HepG2 (cell line): ENCODE measurements at regions not wholly inside any gene's neighbourhood (a gene's known extent, or its start where the extent isn't known, plus 50 kb on each side); places are given as distances from the start of the nearest gene placed in this dataset.
"Not testable (repeated sequence)": the region's sequence is repeated elsewhere in the genome, so short reads cannot be mapped to it uniquely, and the experiment has no call there.

Source experiments
- ATAC-seq: fragments of 200-7000 bp; cut with Tn5 transposase; 3 replicates; pipeline ENCODE4 v1.9.1; 2020; ENCODE audit warnings: mild to moderate bottlenecking, moderate library complexity
- BruUV-seq: library from RNA; stranded (reverse); fragments of 400-500 nt; replicated peaks from 2 replicates; lab custom pipeline; 2021; lab: Mats Ljungman, UMichigan
- CTCF ChIA-PET: fragments of 300-600 bp; formaldehyde crosslinking; extraction: SDS; loops from one replicate; lab custom pipeline; 2021; ENCODE audit warnings: low total read pairs, inconsistent platforms, low intra/inter-chr PET ratio; lab: Yijun Ruan, JAX
- POLR2A ChIA-PET: fragments of 350-600 bp; sonication (Branson Sonifier 250); formaldehyde crosslinking; loops from one replicate; lab custom pipeline; 2020; ENCODE audit warnings: antibody characterized with exemption, inconsistent platforms; lab: Yijun Ruan, JAX
- DNase-seq: peaks from one replicate; pipeline ENCODE4 v3.0.0-alpha.2; 2015; ENCODE audit warnings: low spot score
- FAIRE-seq: peaks from 3 replicates; lab custom pipeline; 2011; peaks lifted over from hg19 to GRCh38; lab: Jason Lieb, UNC
- H2AFZ ChIP-seq: one replicate; pipeline ENCODE4 v1.6.1; 2011; ENCODE audit warnings: low read length, inconsistent platforms
- H3K27ac ChIP-seq: fragments of 300-600 bp; 3 replicates; pipeline ENCODE4 v1.8.0; 2011; ENCODE audit warnings: mixed run types, mild to moderate bottlenecking, mixed read lengths, low read length, inconsistent platforms; ENCODE audit not compliant: insufficient read depth; ENCODE audit errors: extremely low read length
- H3K27me3 ChIP-seq, 2 experiments: fragments of 200-600 bp in 1 of 2; 2 replicates in 1 of 2; 3 replicates in 1 of 2; pipeline versions ENCODE4 v1.6.0 to v1.8.0; 2011; ENCODE audit warnings: low read length in 2 of 2, mild to moderate bottlenecking in 2 of 2, moderate library complexity in 2 of 2, inconsistent platforms in 1 of 2; ENCODE audit not compliant: insufficient read depth in 2 of 2, control insufficient read depth in 1 of 2
- H3K36me3 ChIP-seq, 2 experiments: fragments of 200-600 bp in 1 of 2; replicated peaks in 1 of 2; 2 replicates in 1 of 2; 3 replicates in 1 of 2; pipeline versions ENCODE4 v1.5.1 to v1.8.0; 2011; ENCODE audit warnings: low read length in 2 of 2, inconsistent platforms in 1 of 2; ENCODE audit not compliant: insufficient read depth in 2 of 2, control insufficient read depth in 1 of 2
- H3K4me1 ChIP-seq: 2 replicates; pipeline ENCODE4 v1.5.1; 2012; ENCODE audit warnings: low read length, inconsistent platforms; ENCODE audit not compliant: insufficient read depth
- H3K4me2 ChIP-seq: 2 replicates; pipeline ENCODE4 v1.6.0; 2011; ENCODE audit warnings: low read depth, low read length, inconsistent platforms
- H3K4me3 ChIP-seq, 3 experiments: fragments of 200-600 bp in 1 of 3; sonication (generic), shearing (Covaris generic) in 1 of 3; replicated peaks in 1 of 3; 2 replicates each; pipeline ENCODE4 v1.5.1; 2011 to 2016; ENCODE audit warnings: low read length in 3 of 3, inconsistent platforms in 2 of 3, low read depth in 2 of 3, mild to moderate bottlenecking in 2 of 3, control low read depth in 1 of 3, mixed read lengths in 1 of 3; ENCODE audit not compliant: insufficient read depth in 1 of 3
- H3K79me2 ChIP-seq: one replicate; pipeline ENCODE4 v1.6.1; 2011; ENCODE audit warnings: low read length, inconsistent platforms; ENCODE audit not compliant: insufficient read depth
- H3K9ac ChIP-seq: 2 replicates; pipeline ENCODE4 v1.6.0; 2011; ENCODE audit warnings: mild to moderate bottlenecking, low read depth, low read length, inconsistent platforms; ENCODE audit not compliant: insufficient read depth
- H3K9me3 ChIP-seq: 2 replicates; pipeline ENCODE4 v1.5.1; 2012; ENCODE audit warnings: mild to moderate bottlenecking, low read length
- H4K20me1 ChIP-seq: 2 replicates; pipeline ENCODE4 v1.6.0; 2011; ENCODE audit warnings: inconsistent platforms, mild to moderate bottlenecking, low read length, moderate library complexity; ENCODE audit not compliant: insufficient read depth
- CREB1 ChIP-seq, 2 experiments: fragments of 450-650 bp in 1 of 2; IDR thresholded peaks; 2 replicates each; pipeline ENCODE4 v1.6.1; 2016 to 2017; ENCODE audit warnings: control low read depth in 1 of 2, mild to moderate bottlenecking in 1 of 2, missing compliant biosample characterization in 1 of 2, missing genetic modification characterization in 1 of 2
- ZBTB14 ChIP-seq: sonication (generic); formaldehyde crosslinking; IDR thresholded peaks from 2 replicates; pipeline ENCODE4 v1.4.0; 2020; ENCODE audit warnings: missing genetic modification reagents
- WGBS: methylation state at CpG from one replicate; pipeline ENCODE4 v1.1.6; 2017; ENCODE audit warnings: low lambda C conversion rate; 5-methylcytosine and 5-hydroxymethylcytosine counted together
- in situ Hi-C: cut with HindIII; loops from 2 replicates; pipeline ENCODE4 v1.10.0; 2017; ENCODE audit warnings: low pct_unique_long_range_greater_than_20kb; ENCODE audit not compliant: extremely low pct_ligation_motif_present
- intact Hi-C: fragments of 100-400 bp; cut with micrococcal nuclease; formaldehyde crosslinking; loops from one replicate; pipeline ENCODE4 v1.10.0; 2022; ENCODE audit not compliant: unreplicated experiment

GRCh38 chr5:127216898-127217675 lies 73.5 kb upstream of the MEGF10 start:
- no peaks in the 10 kb centered on the region for H4K20me1 ChIP-seq
- H3K9me3 ChIP-seq = no peaks in the 10 kb centered on the region
- H3K79me2 ChIP-seq = no peaks in the 10 kb centered on the region
- H3K4me3 ChIP-seq = no peak overlapping the region
- H3K27ac ChIP-seq = no peak overlapping the region
- H3K4me1 ChIP-seq = no peaks in the 10 kb centered on the region
- no peak overlapping the region for H3K9ac ChIP-seq
- BruUV-seq = no TSS peak
- WGBS = 17% methylated on average over 3 of the region's 3 CpGs
- H3K36me3 ChIP-seq = no peaks in the 10 kb centered on the region
- CTCF ChIA-PET = no interaction called here
- FAIRE-seq (no peak), ATAC-seq (peak; percentile 90), DNase-seq (no peak)
- intact Hi-C loops (no loop called here), in situ Hi-C loops (no loop called here)
- no peak for TF ChIP-seq ZBTB14 (CRISPR knock-in tag)
- TF ChIP-seq CREB1 (IDR thresholded peaks at IDR 0.05) = peak; percentile 27; the same call in 1 of the 2 replicates
- no peak for TF ChIP-seq CREB1 (CRISPR knock-in tag; IDR thresholded peaks at IDR 0.05)
- no peak overlapping the region for H3K4me2 ChIP-seq
- H2AFZ ChIP-seq = no peak overlapping the region
- POLR2A ChIA-PET = no interaction called here
- H3K27me3 ChIP-seq = no peaks in the 10 kb centered on the region; a peak in 1 of 5 replicates

GRCh38 chr5:127221936-127222335 lies 68.7 kb upstream of the MEGF10 start:
- intact Hi-C loops, H3K79me2 ChIP-seq, DNase-seq, H3K27ac ChIP-seq, H4K20me1 ChIP-seq, H3K4me1 ChIP-seq, ATAC-seq, H3K36me3 ChIP-seq, H2AFZ ChIP-seq, FAIRE-seq, H3K9me3 ChIP-seq, CTCF ChIA-PET, H3K4me3 ChIP-seq, H3K9ac ChIP-seq, POLR2A ChIA-PET, in situ Hi-C loops, H3K4me2 ChIP-seq, H3K27me3 ChIP-seq, BruUV-seq: not testable (repeated sequence)
- 0% methylated on average over 1 of the region's 1 CpG for WGBS

- POLR2A ChIA-PET, in situ Hi-C loops: not testable (repeated sequence)
These were observed 67.9 kb upstream of the MEGF10 start for GRCh38 chr5:127222571-127223156.

More at GRCh38 chr5:127222571-127223156, 67.9 kb upstream of the MEGF10 start:
- ATAC-seq, H3K4me1 ChIP-seq, H3K4me3 ChIP-seq, H2AFZ ChIP-seq, CTCF ChIA-PET, intact Hi-C loops, H4K20me1 ChIP-seq, H3K27me3 ChIP-seq, BruUV-seq, H3K79me2 ChIP-seq, H3K27ac ChIP-seq, H3K36me3 ChIP-seq, H3K4me2 ChIP-seq, FAIRE-seq, H3K9me3 ChIP-seq, H3K9ac ChIP-seq, DNase-seq: not testable (repeated sequence)
- 5% methylated on average over 1 of the region's 1 CpG for WGBS
